ENCODE measurements at regions not wholly inside any gene's neighbourhood (a gene's known extent, or its start where the extent isn't known, plus 50 kb on each side); places are given as distances from the start of the nearest gene placed in this dataset.

DNA sequence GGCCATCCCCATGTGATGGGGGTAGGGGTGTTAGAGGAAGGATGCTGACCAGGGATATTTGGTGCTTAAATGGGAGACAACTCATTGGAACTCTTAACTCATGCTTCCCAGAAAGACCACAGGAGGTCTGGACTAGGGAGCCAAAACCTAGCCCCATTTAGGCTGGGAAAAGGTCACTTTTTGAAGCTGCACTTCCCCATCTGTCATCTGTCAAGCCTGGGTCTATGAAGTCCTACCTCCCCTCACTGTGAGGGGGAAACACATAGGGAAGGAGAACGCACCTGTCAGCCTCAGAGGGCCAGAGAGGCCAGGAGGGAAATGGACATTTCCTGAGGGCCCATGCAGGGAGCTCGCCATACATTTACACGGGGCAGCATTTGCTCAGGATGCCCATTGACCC is 321.0 kb downstream of the BCL11B start:
- Histone ChIP-seq H3K4me3 (ENCODE audit: low read length) (no peak overlapping the region), H3K4me1 (ENCODE audit: insufficient read depth, low read length) (peaks cover 25% of the 10 kb centered on the region), H3K9me3 (ENCODE audit: low read depth, low read length) (no peaks in the 10 kb centered on the region), H3K27me3 (ENCODE audit: insufficient read depth, low read length) (no peaks in the 10 kb centered on the region)

DNA sequence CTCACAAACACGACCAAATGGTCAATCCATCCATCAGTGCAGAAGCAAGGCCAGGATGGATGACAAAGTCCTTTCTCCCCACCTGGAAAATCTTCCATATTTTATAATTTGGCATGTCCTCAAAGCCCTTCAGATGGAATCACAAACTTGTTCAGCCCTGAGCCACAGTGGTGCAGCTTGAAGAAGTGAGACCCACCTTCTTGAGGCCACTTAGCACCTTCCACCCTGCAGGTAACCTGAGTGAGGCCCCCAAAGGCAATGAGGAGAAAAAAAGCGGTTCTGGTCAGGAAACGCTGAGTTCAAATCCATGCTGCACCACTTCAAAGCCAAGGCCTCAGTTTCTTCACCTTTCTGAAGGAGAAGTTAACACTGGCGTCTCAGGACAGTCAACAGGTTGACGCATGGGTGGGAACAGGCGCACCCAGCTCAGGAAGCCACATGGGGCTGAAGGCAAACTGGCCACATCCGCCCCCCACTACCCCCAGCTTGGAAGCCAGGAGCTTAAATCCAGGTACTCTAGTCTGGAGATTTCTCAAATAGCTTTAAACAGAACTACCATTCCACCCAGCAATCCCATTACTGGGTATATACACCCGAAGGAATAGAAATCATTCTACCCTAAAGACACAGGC is 320.4 kb downstream of the BCL11B start:
- Histone ChIP-seq H3K27me3 (ENCODE audit: insufficient read depth, low read length) (no peaks in the 10 kb centered on the region), H3K4me1 (ENCODE audit: insufficient read depth, low read length) (peaks cover 29% of the 10 kb centered on the region), H3K9me3 (ENCODE audit: low read depth, low read length) (no peaks in the 10 kb centered on the region), H3K4me3 (ENCODE audit: low read length) (no peak overlapping the region)

DNA sequence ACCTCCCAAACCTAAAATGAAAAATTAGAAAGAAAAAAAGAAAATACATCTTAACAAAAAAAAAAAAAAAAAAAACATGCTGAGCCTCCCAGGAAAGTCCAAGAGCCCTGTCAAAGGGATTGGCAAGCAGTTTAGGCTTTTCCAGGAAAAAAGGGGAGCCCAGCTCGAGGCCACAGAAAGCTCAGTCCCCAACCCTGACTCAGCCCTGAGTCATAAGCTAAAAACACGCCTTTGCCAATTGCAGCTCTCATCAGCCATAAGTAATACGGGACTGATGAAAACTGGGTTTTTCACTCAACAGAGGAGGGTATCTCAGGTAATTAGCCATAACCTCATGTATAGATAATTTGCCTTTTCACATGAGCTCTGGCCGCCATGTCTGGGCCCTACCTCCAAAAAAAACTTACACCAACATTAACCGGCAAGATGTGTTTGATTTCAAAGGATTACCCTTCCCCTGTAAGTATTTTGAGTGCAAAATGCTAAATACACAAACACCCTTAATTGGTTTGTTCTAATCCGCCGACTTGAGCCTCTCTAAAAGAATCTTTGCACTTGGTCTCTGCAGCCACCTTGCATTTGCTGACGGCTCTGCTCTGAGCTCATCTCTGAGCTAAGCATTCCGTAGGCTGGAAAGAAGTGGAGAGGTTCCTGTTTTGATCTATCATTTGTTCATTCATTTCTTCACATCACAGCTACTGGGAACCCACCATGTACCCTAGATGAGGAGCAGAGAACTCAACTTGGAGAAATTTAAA is 319.2 kb downstream of the BCL11B start:
- Histone ChIP-seq H3K4me1 (ENCODE audit: insufficient read depth, low read length) (peaks cover 40% of the 10 kb centered on the region), H3K4me3 (ENCODE audit: low read length) (no peak overlapping the region), H3K9me3 (ENCODE audit: low read depth, low read length) (no peaks in the 10 kb centered on the region), H3K27me3 (ENCODE audit: insufficient read depth, low read length) (no peaks in the 10 kb centered on the region)

DNA sequence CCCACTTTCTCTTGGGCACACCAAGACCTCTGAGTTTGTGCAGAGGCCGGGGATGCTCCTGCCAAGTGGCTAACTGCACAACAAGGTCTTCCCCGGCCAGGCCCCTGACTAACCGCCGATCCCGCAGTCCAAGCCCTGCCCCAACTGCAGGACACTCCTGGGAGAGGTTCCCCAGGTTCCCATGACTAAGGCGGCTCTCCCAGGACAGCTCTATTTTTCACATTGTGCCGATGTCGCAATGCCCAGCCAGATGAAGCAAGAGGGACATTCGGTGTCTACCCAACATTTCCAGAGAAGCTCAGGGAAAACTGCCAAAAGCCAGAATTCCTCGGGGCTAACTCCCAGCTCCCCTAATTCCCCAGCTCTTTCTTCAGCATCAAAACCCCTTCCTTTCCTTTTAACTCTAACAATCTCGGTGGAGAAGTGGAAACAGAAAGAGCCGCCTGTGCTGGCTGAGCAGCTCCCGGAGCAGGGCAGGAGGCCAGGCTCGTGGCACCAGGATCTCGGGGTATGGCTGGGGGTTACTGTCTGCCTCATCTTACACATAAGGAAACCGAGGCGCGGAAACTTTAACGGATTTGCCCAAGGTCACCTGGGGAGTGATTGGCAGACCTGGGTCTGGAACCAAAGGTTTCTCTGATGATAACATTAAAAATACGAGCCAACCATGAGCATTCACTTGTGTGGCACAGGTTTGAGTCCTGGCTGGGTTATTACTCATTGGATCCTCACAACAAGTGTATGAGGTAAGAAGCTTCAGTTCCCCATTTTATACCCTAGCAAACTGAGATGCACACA is 318.2 kb downstream of the BCL11B start:
- H3K9me3 ChIP-seq (ENCODE audit: low read depth, low read length) = no peaks in the 10 kb centered on the region
- no peak overlapping the region for H3K4me3 ChIP-seq (ENCODE audit: low read length)
- peaks cover 42% of the 10 kb centered on the region for H3K4me1 ChIP-seq (ENCODE audit: insufficient read depth, low read length)
- H3K27me3 ChIP-seq (ENCODE audit: insufficient read depth, low read length) = no peaks in the 10 kb centered on the region

DNA sequence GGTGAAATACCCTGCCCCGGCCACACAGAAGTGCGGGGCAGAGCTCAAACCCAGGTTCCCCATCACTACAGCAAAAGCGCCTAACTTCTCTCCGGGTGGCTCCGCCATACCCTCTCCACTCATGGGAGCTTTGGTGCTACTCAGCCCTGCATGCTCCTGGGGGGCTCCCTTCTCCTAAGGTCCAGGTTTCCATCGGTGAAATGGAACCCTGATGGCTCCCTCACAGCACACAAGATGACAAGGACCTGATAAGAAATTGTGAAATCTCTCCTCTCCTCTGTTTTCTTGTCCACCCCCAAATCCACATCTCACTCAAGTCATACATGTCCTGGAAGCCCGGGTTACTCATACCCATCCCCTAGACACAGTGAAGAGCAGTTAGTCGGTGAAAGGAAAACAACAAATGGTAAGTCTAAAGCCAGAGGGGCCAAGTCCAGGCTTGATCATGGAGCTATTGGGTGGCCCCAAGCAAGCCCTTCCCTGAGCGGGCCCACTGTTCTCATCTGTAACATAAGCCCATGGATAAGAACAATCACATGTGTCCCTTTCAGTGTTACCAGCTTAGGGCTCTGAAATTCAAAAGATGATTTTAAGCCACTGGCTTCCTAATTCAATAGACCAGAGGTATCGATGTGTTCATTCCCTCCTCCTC is 317.5 kb downstream of the BCL11B start:
- H3K4me1 ChIP-seq (ENCODE audit: insufficient read depth, low read length) = peaks cover 35% of the 10 kb centered on the region
- H3K27me3 ChIP-seq (ENCODE audit: insufficient read depth, low read length) = no peaks in the 10 kb centered on the region
- no peak overlapping the region for H3K4me3 ChIP-seq (ENCODE audit: low read length)
- H3K9me3 ChIP-seq (ENCODE audit: low read depth, low read length) = no peaks in the 10 kb centered on the region

GRCh38 chr14:98955036-98955740 is 316.8 kb downstream of the BCL11B start:
- no peaks in the 10 kb centered on the region for H3K9me3 ChIP-seq (ENCODE audit: low read depth, low read length)
- peaks cover 30% of the 10 kb centered on the region for H3K4me1 ChIP-seq (ENCODE audit: insufficient read depth, low read length)

DNA sequence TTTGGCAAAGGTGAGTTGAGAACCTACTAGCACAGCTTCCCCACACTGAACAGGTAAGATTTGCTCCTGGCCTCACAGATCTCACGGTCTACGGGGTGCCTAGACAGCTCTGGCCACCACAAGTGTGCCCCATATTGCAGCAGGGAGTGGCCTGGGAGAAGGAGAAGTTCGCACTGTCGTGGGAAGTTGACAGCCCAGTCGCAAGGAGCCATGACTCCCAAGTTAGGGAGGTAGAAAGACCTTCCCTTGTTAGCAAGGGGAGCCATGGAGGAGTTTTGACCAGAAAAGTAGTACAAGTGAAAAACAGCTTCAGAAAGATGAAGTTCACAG is 316.3 kb downstream of the BCL11B start:
- H3K9me3 ChIP-seq (ENCODE audit: low read depth, low read length) = no peaks in the 10 kb centered on the region
- no peak overlapping the region for H3K4me3 ChIP-seq (ENCODE audit: low read length)
- peaks cover 30% of the 10 kb centered on the region for H3K4me1 ChIP-seq (ENCODE audit: insufficient read depth, low read length)
- H3K27me3 ChIP-seq (ENCODE audit: insufficient read depth, low read length) = no peaks in the 10 kb centered on the region

More at GRCh38 chr14:98955036-98955740, 316.8 kb downstream of the BCL11B start:
- Histone ChIP-seq H3K27me3 (ENCODE audit: insufficient read depth, low read length) (no peaks in the 10 kb centered on the region), H3K4me3 (ENCODE audit: low read length) (no peak overlapping the region)

- Histone ChIP-seq H3K27me3 (ENCODE audit: insufficient read depth, low read length) (no peaks in the 10 kb centered on the region), H3K9me3 (ENCODE audit: low read depth, low read length) (no peaks in the 10 kb centered on the region), H3K4me3 (ENCODE audit: low read length) (no peak overlapping the region), H3K4me1 (ENCODE audit: insufficient read depth, low read length) (peaks cover 30% of the 10 kb centered on the region)
Observed at GRCh38 chr14:98956181-98956580, 315.8 kb downstream of the BCL11B start.

DNA sequence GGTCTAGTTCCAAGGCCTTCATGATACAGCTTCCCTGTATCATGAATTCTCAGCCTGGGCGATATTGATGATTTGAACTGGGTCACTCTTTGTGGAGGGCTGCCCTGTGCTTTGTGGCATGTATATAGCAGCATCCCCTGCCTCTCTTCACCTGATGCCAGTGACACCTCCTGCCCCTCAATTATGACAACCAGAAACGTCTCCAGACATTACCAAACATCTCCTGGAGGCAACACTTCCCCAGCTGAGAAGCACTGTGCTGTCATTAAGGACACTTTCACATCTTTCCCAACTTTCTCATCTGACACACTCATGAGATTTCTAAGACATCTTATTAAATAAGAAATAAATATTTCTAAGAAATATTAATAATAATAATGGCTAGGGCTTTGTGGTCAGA is 315.3 kb downstream of the BCL11B start:
- Histone ChIP-seq H3K4me3 (ENCODE audit: low read length) (no peak overlapping the region), H3K27me3 (ENCODE audit: insufficient read depth, low read length) (no peaks in the 10 kb centered on the region), H3K4me1 (ENCODE audit: insufficient read depth, low read length) (peaks cover 30% of the 10 kb centered on the region), H3K9me3 (ENCODE audit: low read depth, low read length) (no peaks in the 10 kb centered on the region)

GRCh38 chr14:98957211-98958047 is 314.6 kb downstream of the BCL11B start:
- Histone ChIP-seq H3K4me1 (ENCODE audit: insufficient read depth, low read length) (peaks cover 30% of the 10 kb centered on the region), H3K27me3 (ENCODE audit: insufficient read depth, low read length) (no peaks in the 10 kb centered on the region), H3K9me3 (ENCODE audit: low read depth, low read length) (no peaks in the 10 kb centered on the region), H3K4me3 (ENCODE audit: low read length) (no peak overlapping the region)

DNA sequence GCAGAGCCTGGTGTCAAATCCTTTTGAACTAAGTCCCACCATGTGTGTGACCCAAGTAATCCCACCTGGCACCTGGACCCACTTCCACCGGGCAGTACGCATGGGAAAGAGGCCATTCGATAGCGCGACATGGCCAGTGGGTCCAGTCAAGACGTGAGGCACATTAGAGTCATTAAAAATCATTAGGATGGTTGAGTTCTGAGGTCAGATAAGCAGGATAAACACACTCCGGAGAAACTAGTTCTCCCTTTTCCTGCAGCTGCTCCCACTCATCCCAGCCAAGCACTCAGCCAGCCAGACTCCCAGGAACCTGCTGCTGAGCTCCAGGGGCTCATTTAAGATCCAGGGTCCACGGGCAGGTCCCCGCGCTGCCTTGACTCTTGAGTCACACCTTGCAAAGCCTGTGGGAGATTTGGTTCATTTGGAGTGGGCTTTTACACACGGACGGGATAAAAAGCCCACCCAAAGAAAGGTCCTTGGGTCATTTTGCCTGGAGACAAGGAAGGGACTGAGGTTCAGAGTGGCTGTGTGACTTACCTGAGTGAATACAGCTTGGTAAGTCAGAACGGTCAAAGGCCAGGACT is 313.9 kb downstream of the BCL11B start:
- Histone ChIP-seq H3K4me3 (ENCODE audit: low read length) (no peak overlapping the region), H3K4me1 (ENCODE audit: insufficient read depth, low read length) (peaks cover 30% of the 10 kb centered on the region), H3K27me3 (ENCODE audit: insufficient read depth, low read length) (no peaks in the 10 kb centered on the region), H3K9me3 (ENCODE audit: low read depth, low read length) (no peaks in the 10 kb centered on the region)

GRCh38 chr14:98958632-98959031 is 313.4 kb downstream of the BCL11B start:
- Histone ChIP-seq H3K9me3 (ENCODE audit: low read depth, low read length) (no peaks in the 10 kb centered on the region), H3K4me1 (ENCODE audit: insufficient read depth, low read length) (peaks cover 26% of the 10 kb centered on the region), H3K27me3 (ENCODE audit: insufficient read depth, low read length) (no peaks in the 10 kb centered on the region), H3K4me3 (ENCODE audit: low read length) (no peak overlapping the region)

DNA sequence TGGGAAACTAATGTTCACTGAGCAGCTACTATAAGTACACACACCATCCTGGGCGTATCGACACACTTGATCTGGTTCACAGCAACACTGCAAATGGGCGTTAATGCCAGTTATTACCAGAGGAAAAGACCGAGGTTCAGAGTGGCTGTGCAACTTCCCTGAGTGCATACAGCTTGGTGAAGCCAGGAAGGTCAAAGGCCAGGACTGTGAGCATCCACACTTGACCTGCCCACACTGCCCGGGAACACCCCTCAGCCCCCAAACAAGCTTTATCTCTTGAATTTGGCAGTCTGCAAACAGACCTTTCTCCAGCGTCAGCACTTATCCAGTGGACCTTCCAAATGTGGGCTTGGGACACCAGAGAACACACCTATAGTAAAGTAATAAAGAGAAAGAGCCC is 312.6 kb downstream of the BCL11B start:
- H3K4me3 ChIP-seq (ENCODE audit: low read length) = no peak overlapping the region
- no peaks in the 10 kb centered on the region for H3K27me3 ChIP-seq (ENCODE audit: insufficient read depth, low read length)
- H3K9me3 ChIP-seq (ENCODE audit: low read depth, low read length) = no peaks in the 10 kb centered on the region
- peaks cover 25% of the 10 kb centered on the region for H3K4me1 ChIP-seq (ENCODE audit: insufficient read depth, low read length)
